Ovary (tissue), 7 donors: ENCODE measurements at regions not wholly inside any gene's neighbourhood (a gene's known extent, or its start where the extent isn't known, plus 50 kb on each side); places are given as distances from the start of the nearest gene placed in this dataset.

Experiments
- DNase-seq, 5 donors: peaks; one replicate each; pipeline ENCODE4 v3.0.0-alpha.2; 2019 to 2020
- H3K27ac ChIP-seq, 2 donors: fragments of 200-600 bp; one replicate each; pipeline versions ENCODE4 v1.5.1 to v1.8.0; 2019 to 2022
- H3K27me3 ChIP-seq: fragments of 200-600 bp; one replicate; pipeline ENCODE4 v1.8.0; 2022
- H3K36me3 ChIP-seq: fragments of 200-600 bp; sonication (generic); one replicate; pipeline ENCODE4 v1.5.1; 2019
- H3K4me1 ChIP-seq: one replicate; pipeline ENCODE4 v1.8.1; 2013; ENCODE audit warnings: mild to moderate bottlenecking, moderate library complexity; ENCODE audit not compliant: insufficient read depth
- H3K4me3 ChIP-seq: fragments of 200-600 bp; sonication (generic); one replicate; pipeline ENCODE4 v1.5.1; 2017
- H3K9me3 ChIP-seq, 2 donors: fragments of 200-600 bp in 1 of 2; sonication (generic) in 1 of 2; one replicate each; pipeline versions ENCODE4 v1.5.1 to v1.8.1; 2013 to 2019; ENCODE audit warnings: mild to moderate bottlenecking in 1 of 2, moderate library complexity in 1 of 2
- EP300 ChIP-seq: sonication (generic); formaldehyde crosslinking; IDR thresholded peaks from one replicate; pipeline ENCODE4 v1.6.1; 2017; ENCODE audit warnings: antibody characterized with exemption
- POLR2A ChIP-seq: fragments of 450-650 bp; IDR thresholded peaks from one replicate; pipeline ENCODE4 v1.6.1; 2017; ENCODE audit warnings: antibody characterized with exemption, mild to moderate bottlenecking, moderate library complexity
- WGBS, 3 donors: extraction: QIAGEN DNeasy Blood & Tissue Kit in 1 of 3; methylation state at CpG; one replicate each; pipeline versions ENCODE4 v1.1.5 to v1.1.7; 2013 to 2017; 5-methylcytosine and 5-hydroxymethylcytosine counted together
- intact Hi-C, 4 donors: fragments of 100-400 bp; cut with DNase I; formaldehyde crosslinking; loops; one replicate each; pipeline versions ENCODE4 v1.11.0 to v1.15.1; 2022 to 2023
- TF ChIP-seq, protein P1 (sequence below), 3 donors: fragments of 450-650 bp in 2 of 3; fragments of 200-600 bp in 1 of 3; IDR thresholded peaks; one replicate each; pipeline versions ENCODE4 v1.5.1 to v1.8.0; 2016 to 2022; ENCODE audit warnings: antibody characterized with exemption in 3 of 3, mild to moderate bottlenecking in 1 of 3
- donor health status: DM: no; HTN: no; CAD: no; lungs with moderate emphysema.
- donor health status: DM: no; HTN: no; CAD: no.
- donor health status: Bipolar disorder and iron deficiency.
- donor health status: DM: no; HTN: no; CAD: no.
- donor health status: DM: yes; HTN: yes; CAD: no.

GRCh38 chr21:15141261-15141970, 76.6 kb upstream of the NRIP1 start:
- Histone ChIP-seq H3K9me3 (no peaks in the 10 kb centered on the region), H3K27me3 (no peaks in the 10 kb centered on the region), H3K27ac (no peak overlapping the region), H3K4me1 (peaks cover 2% of the 10 kb centered on the region), H3K36me3 (no peaks in the 10 kb centered on the region), H3K4me3 (no peak overlapping the region)
- WGBS, 3 donors: 79 to 84% (median 81%) methylated on average over 8 of the region's 8 CpGs
- no peak for DNase-seq
- TF ChIP-seq, protein P1, sequence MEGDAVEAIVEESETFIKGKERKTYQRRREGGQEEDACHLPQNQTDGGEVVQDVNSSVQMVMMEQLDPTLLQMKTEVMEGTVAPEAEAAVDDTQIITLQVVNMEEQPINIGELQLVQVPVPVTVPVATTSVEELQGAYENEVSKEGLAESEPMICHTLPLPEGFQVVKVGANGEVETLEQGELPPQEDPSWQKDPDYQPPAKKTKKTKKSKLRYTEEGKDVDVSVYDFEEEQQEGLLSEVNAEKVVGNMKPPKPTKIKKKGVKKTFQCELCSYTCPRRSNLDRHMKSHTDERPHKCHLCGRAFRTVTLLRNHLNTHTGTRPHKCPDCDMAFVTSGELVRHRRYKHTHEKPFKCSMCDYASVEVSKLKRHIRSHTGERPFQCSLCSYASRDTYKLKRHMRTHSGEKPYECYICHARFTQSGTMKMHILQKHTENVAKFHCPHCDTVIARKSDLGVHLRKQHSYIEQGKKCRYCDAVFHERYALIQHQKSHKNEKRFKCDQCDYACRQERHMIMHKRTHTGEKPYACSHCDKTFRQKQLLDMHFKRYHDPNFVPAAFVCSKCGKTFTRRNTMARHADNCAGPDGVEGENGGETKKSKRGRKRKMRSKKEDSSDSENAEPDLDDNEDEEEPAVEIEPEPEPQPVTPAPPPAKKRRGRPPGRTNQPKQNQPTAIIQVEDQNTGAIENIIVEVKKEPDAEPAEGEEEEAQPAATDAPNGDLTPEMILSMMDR (IDR thresholded peaks at IDR 0.05): no peak
- TF ChIP-seq EP300 (no peak), POLR2A (no peak)
- intact Hi-C loops: no loop called here

- Histone ChIP-seq H3K4me3 (no peak overlapping the region), H3K27me3 (no peaks in the 10 kb centered on the region), H3K4me1 (peaks cover 2% of the 10 kb centered on the region), H3K9me3 (no peaks in the 10 kb centered on the region), H3K27ac (no peak overlapping the region), H3K36me3 (no peaks in the 10 kb centered on the region)
- TF ChIP-seq, protein P1 (IDR thresholded peaks at IDR 0.05): no peak
- TF ChIP-seq EP300 (no peak), POLR2A (no peak)
- WGBS, 3 donors: 73 to 79% (median 73%) methylated on average over 4 of the region's 4 CpGs
- intact Hi-C loops: no loop called here
- DNase-seq: no peak
These were observed 79.2 kb upstream of the NRIP1 start for GRCh38 chr21:15144026-15144425.

DNA sequence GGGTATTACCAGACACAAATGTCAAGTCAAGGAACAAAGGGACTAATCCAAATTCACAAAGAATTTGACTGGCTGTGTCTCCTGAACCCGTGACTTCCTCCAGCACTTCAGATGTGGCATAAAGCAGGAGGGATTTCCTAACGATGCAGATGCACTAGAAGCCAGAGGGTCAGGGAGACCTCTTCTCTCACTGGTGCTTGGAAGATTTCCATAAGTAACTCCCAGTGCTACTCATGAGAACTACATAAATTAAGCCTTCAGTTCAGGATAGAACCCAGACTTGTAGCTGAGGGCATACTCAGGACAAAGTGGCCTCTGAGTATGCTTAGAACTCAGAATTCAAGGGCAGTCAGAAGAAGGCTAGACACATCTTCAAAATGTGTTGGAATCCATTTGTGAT, 83.6 kb upstream of the NRIP1 start:
- no peaks in the 10 kb centered on the region for H3K27me3 ChIP-seq
- no peak overlapping the region for H3K4me3 ChIP-seq
- H3K27ac ChIP-seq: no peak overlapping the region
- no peaks in the 10 kb centered on the region for H3K4me1 ChIP-seq
- DNase-seq: no peak
- intact Hi-C loops: loop anchor here in 1 of 4 donors (5.0 kb wide), 1 partner anchor 826 kb away; no protein-coding TSS in a partner anchor
- 37 to 48% (median 43%) methylated on average over 2 of the region's 2 CpGs for WGBS, 3 donors
- TF ChIP-seq, protein P1 (IDR thresholded peaks at IDR 0.05): no peak
- TF ChIP-seq EP300 (no peak), POLR2A (no peak)
- H3K9me3 ChIP-seq: no peaks in the 10 kb centered on the region
- H3K36me3 ChIP-seq: no peaks in the 10 kb centered on the region

DNA sequence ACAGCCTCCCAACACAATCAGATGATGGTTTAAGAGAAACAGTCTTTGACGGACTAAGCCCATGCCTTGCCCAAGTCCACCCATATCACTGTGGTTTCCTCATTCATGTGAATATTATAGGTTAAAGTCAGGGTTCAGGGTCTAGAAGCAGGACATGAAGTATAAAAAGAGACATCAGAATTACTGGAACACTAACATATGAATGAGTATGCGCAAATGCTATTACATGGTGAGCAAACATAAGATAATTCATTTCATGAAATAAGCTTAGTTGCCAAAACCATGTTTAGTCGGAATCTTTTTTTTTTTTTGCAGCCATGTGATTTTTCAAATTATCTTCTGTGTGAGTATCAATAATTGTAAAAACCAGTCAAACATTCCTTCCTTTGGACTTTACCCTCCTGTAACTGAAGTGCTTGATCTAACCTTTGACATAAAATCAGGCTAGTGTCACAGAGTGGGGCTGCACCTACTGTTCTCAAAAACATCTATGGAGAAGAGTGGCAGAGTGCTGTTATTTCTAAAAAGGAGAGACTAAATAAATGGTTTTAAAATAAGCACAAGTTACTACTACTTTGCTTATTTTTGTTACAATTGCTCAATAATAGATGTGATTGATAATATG, 84.9 kb upstream of the NRIP1 start:
- no peak for DNase-seq
- TF ChIP-seq, protein P1 (IDR thresholded peaks at IDR 0.05): no peak
- H3K4me1 ChIP-seq: no peaks in the 10 kb centered on the region
- 93 to 97% (median 93%) methylated on average over 3 of the region's 3 CpGs for WGBS, 3 donors
- H3K27me3 ChIP-seq: no peaks in the 10 kb centered on the region
- intact Hi-C loops: loop anchor here in 1 of 4 donors (5.0 kb wide), 1 partner anchor 827 kb away; no protein-coding TSS in a partner anchor
- H3K4me3 ChIP-seq: no peak overlapping the region
- no peaks in the 10 kb centered on the region for H3K9me3 ChIP-seq
- no peaks in the 10 kb centered on the region for H3K36me3 ChIP-seq
- no peak overlapping the region for H3K27ac ChIP-seq
